ENCODE measurements at regions not wholly inside any gene's neighbourhood (a gene's known extent, or its start where the extent isn't known, plus 50 kb on each side); places are given as distances from the start of the nearest gene placed in this dataset.

- DNase-seq (ENCODE audit: low read depth, low spot score), result no peak
- no peak overlapping the region for H3K4me3 ChIP-seq (ENCODE audit: low read length)
These were observed 430.5 kb downstream of the GATA3 start for GRCh38 chr10:8485032-8485431.

GRCh38 chr10:8487346-8487745 is 432.9 kb downstream of the GATA3 start:
- no peak for DNase-seq (ENCODE audit: low read depth, low spot score)
- H3K4me3 ChIP-seq (ENCODE audit: low read length), result no peak overlapping the region

GRCh38 chr10:8489232-8489631 is 434.7 kb downstream of the GATA3 start:
- H3K4me3 ChIP-seq (ENCODE audit: low read length), result no peak overlapping the region
- no peak for DNase-seq (ENCODE audit: low read depth, low spot score)

GRCh38 chr10:8489823-8490222 is 435.3 kb downstream of the GATA3 start:
- no peak overlapping the region for H3K4me3 ChIP-seq (ENCODE audit: low read length)
- DNase-seq (ENCODE audit: low read depth, low spot score), result no peak

GRCh38 chr10:8498290-8498689 is 443.8 kb downstream of the GATA3 start:
- no peak overlapping the region for H3K4me3 ChIP-seq (ENCODE audit: low read length)
- DNase-seq (ENCODE audit: low read depth, low spot score), result no peak

- no peak for DNase-seq (ENCODE audit: low read depth, low spot score)
These were observed 444.4 kb downstream of the GATA3 start for GRCh38 chr10:8498881-8499280.

GRCh38 chr10:8499312-8499711 is 444.8 kb downstream of the GATA3 start:
- no peak for DNase-seq (ENCODE audit: low read depth, low spot score)
- H3K4me3 ChIP-seq (ENCODE audit: low read length), result no peak overlapping the region

More at GRCh38 chr10:8498881-8499280, 444.4 kb downstream of the GATA3 start:
- H3K4me3 ChIP-seq (ENCODE audit: low read length), result no peak overlapping the region

- H3K4me3 ChIP-seq (ENCODE audit: low read length), result no peak overlapping the region
- DNase-seq (ENCODE audit: low read depth, low spot score), result no peak
These were observed 445.4 kb downstream of the GATA3 start for GRCh38 chr10:8499752-8500390.

GRCh38 chr10:8502573-8502972 is 448.1 kb downstream of the GATA3 start:
- DNase-seq (ENCODE audit: low read depth, low spot score), result no peak
- H3K4me3 ChIP-seq (ENCODE audit: low read length), result no peak overlapping the region

GRCh38 chr10:8504499-8504898 is 450.0 kb downstream of the GATA3 start:
- no peak overlapping the region for H3K4me3 ChIP-seq (ENCODE audit: low read length)
- no peak for DNase-seq (ENCODE audit: low read depth, low spot score)

GRCh38 chr10:8507156-8507555 is 452.7 kb downstream of the GATA3 start:
- no peak for DNase-seq (ENCODE audit: low read depth, low spot score)
- H3K4me3 ChIP-seq (ENCODE audit: low read length), result no peak overlapping the region

GRCh38 chr10:8508882-8509281 is 454.4 kb downstream of the GATA3 start:
- DNase-seq (ENCODE audit: low read depth, low spot score), result no peak
- no peak overlapping the region for H3K4me3 ChIP-seq (ENCODE audit: low read length)

- no peak for DNase-seq (ENCODE audit: low read depth, low spot score)
- H3K4me3 ChIP-seq (ENCODE audit: low read length), result no peak overlapping the region
These were observed 456.0 kb downstream of the GATA3 start for GRCh38 chr10:8510471-8510870.

GRCh38 chr10:8511026-8511425 is 456.5 kb downstream of the GATA3 start:
- no peak for DNase-seq (ENCODE audit: low read depth, low spot score)

GRCh38 chr10:8513155-8514147 is 459.0 kb downstream of the GATA3 start:
- H3K4me3 ChIP-seq (ENCODE audit: low read length), result no peak overlapping the region
- DNase-seq (ENCODE audit: low read depth, low spot score), result no peak

More at GRCh38 chr10:8511026-8511425, 456.5 kb downstream of the GATA3 start:
- no peak overlapping the region for H3K4me3 ChIP-seq (ENCODE audit: low read length)

GRCh38 chr10:8520382-8520781 is 465.9 kb downstream of the GATA3 start:
- DNase-seq (ENCODE audit: low read depth, low spot score), result no peak
- no peak overlapping the region for H3K4me3 ChIP-seq (ENCODE audit: low read length)

- DNase-seq (ENCODE audit: low read depth, low spot score), result no peak
- no peak overlapping the region for H3K4me3 ChIP-seq (ENCODE audit: low read length)
These were observed 473.3 kb downstream of the GATA3 start for GRCh38 chr10:8527773-8528172.

GRCh38 chr10:8531116-8531515 is 476.6 kb downstream of the GATA3 start:
- DNase-seq (ENCODE audit: low read depth, low spot score), result no peak
- H3K4me3 ChIP-seq (ENCODE audit: low read length), result no peak overlapping the region

- no peak for DNase-seq (ENCODE audit: low read depth, low spot score)
- no peak overlapping the region for H3K4me3 ChIP-seq (ENCODE audit: low read length)
These were observed 478.2 kb downstream of the GATA3 start for GRCh38 chr10:8532647-8533046.

- no peak overlapping the region for H3K4me3 ChIP-seq (ENCODE audit: low read length)
- no peak for DNase-seq (ENCODE audit: low read depth, low spot score)
These were observed 479.0 kb downstream of the GATA3 start for GRCh38 chr10:8533462-8533861.
